ENCODE measurements at regions not wholly inside any gene's neighbourhood (a gene's known extent, or its start where the extent isn't known, plus 50 kb on each side); places are given as distances from the start of the nearest gene placed in this dataset.
"Not testable (repeated sequence)": the region's sequence is repeated elsewhere in the genome, so short reads cannot be mapped to it uniquely, and the experiment has no call there.

DNA sequence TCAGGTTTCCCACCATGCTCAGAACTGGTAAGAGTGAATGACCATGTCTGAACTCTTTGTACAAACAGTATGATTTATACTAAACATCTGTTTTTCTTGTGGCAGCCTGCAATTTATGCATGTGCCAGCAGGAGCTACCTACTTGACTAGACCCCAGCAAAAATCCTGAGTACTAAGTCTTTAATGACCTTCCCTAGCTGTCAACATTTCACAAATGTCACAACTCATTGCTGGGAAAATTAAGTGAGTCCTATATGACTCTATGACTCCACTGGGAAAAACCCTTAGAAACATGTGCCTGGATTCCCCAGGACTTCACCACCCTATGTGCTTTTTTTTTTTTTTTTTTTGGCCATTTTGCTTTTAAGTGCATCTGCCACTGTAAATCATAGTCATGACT is 1225.8 kb downstream of the SUCLG1 start:
- FAIRE-seq, result no peak

- FAIRE-seq, result no peak
Measured at GRCh38 chr2:83229443-83229842, 1229.6 kb downstream of the SUCLG1 start.

GRCh38 chr2:83224591-83225200 is 1234.4 kb downstream of the SUCLG1 start:
- no peak for FAIRE-seq

GRCh38 chr2:83221258-83221657 is 1237.8 kb downstream of the SUCLG1 start:
- FAIRE-seq, result no peak

DNA sequence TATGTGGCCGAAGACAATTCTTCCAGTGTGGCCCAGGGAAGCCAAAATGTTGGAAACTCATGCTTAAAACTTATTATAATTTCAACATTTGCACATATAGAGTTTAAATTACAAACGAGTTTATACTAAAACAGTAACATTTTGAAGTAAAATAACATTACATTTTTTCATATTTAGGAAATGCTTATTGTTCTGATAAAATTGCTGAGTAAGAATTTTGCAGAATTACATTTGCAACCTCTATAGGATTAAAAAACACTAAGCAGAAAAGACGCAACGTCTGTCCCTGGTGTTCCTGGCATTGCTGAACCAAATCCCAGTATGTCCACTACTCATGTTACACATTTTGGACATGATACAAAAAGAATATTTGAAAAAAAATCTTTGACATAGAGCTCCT is 1241.2 kb downstream of the SUCLG1 start:
- FAIRE-seq, result no peak

DNA sequence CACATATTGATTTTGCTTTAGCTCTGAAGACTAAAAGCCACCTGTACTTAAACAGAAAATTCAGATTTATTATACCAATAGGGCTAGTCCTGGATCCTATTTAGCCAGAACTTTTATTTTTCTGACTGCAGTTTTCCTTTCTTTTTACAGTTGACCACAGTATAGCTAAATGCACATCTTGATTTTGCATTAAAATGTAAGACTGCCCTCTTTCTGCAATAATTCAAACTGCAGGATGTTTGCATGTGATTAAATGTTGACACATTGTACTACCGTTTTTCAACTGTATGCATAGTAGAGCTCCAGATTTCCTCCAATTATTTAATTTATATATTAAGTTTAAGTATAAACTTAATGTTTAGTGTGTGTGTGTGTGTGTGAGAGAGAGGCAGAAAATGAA is 1262.9 kb downstream of the SUCLG1 start:
- peak; percentile 89 for FAIRE-seq

- FAIRE-seq, result no peak
Measured at GRCh38 chr2:83191316-83191715, 1267.8 kb downstream of the SUCLG1 start.

- no peak for FAIRE-seq
Measured at GRCh38 chr2:83186105-83186760, 1272.8 kb downstream of the SUCLG1 start.

DNA sequence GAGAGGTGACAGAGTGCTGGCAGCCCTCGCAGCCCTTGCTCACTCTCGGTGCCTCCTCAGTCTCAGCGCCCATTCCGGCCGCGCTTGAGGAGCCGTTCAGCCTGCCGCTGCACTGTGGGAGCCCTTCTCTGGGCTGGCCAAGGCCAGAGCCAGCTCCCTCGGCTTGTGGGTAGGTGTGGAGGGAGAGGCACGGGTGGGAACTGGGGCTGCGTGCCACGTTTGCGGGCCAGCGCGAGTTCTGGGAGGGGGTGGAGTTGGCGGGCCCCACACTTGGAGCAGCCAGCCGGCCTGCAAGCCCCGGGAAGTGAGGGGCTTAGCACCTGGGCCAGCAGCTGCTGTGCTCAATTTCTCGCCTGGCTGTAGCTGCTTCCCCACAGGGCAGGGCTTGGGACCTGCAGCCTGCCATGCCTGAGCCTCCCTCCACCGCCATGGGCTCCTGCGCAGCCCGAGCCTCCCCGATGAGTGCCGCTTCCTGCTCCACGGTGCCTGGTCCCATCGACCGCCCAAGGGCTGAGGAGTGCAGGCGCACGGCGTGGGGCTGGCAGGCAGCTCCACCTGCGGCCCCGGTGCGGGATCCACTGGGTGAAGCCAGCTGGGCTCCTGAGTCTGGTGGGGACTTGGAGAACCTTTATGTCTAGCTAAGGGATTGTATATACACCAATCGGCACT is 1278.1 kb downstream of the SUCLG1 start:
- FAIRE-seq, result not testable (repeated sequence)

DNA sequence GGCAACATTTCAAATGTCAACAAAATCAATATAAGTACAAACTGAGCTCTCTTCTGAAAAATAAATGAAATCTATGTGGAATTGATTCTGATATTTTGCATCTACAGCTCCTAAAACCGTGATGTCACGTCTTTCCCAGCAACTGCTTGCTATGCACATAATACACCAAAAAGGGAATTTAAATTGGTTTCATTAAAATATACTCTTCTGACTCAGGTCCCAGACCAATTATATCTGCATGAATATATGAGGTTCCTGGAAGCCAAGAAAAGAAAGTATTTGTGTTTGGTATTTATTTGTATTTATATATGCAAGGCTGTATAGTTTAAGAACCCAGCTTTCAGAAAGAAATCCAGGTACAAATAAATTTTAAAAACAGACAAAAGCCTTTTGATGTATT is 1282.5 kb downstream of the SUCLG1 start:
- FAIRE-seq, result no peak

GRCh38 chr2:83172841-83173240 is 1286.2 kb downstream of the SUCLG1 start:
- no peak for FAIRE-seq

DNA sequence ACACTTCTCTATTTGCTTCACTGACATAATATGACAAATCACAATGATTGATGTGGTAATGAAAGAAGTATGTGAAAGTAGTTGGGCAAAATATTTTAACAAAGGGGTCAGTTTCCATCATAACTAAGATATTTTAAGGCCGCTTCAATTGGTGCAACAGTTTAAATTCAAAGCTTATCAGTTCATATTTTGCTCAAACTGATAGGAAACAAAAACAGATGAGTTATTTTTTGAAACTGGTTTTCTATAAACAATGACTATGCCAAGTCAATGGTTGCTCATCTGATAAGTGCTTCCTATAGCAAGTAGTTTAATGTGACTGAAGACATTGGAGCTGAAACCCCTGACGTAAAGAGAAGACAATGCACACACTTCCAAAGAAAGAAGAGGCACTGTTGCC is 1290.7 kb downstream of the SUCLG1 start:
- no peak for FAIRE-seq

- no peak for FAIRE-seq
Measured at GRCh38 chr2:83162421-83162820, 1296.7 kb downstream of the SUCLG1 start.

- FAIRE-seq, result no peak
Measured at GRCh38 chr2:83160571-83160970, 1298.5 kb downstream of the SUCLG1 start.

DNA sequence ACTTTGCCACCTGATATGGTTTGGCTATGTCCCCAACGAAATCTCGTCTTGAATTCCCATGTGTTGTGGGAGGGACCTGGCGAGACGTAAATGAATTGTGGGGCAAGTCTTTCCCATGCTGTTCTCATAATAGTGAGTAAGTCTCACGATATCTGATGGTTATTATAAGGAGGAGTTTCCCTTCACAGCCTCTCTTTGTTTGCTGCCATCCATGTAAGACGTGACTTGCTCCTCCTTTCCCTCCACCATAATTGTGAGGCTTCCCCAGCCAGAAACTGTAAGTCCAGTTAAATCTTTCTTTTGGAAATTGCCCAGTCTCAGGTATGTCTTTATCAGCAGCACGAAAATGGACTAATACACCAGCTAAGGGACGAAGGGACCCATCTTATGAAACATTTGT is 1303.3 kb downstream of the SUCLG1 start:
- no peak for FAIRE-seq

GRCh38 chr2:83143946-83144345 is 1315.1 kb downstream of the SUCLG1 start:
- no peak for FAIRE-seq

DNA sequence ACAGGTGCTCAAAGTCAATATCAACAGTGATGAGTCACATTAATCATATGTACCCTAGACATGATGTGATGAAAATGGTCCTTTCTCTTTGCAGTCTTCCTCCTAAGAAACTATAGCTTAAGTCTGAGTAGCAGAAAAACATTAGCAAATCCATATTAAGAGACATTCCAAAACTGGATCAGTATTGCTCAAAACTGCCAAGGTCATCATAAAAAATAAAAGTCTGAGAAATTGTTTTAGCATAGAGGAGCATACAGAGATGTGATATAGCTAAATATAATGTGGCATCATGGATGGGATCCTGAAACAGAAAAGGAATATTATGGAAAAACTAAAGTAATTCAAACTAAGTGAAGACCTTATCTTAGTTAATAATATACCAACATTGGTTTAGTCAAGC is 1316.1 kb downstream of the SUCLG1 start:
- FAIRE-seq, result no peak

DNA sequence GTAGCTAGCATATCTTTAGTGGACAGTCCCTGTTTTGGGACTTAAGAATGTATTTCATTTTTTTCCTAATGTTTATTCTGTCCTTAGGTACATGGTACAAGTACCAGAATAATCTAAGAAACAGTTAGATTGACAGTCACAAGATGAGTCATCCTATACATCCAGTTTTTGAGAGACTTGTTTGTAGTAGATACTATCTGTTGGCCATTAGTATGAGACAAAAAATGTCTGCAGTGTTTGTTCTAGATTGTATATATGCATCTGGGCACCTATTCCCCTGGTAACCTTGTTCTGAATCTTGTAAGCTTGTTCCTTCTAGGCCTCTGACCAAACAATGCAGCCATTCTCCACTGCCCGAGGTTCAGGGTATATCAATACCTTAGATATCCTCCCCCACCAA is 1343.5 kb downstream of the SUCLG1 start:
- no peak for FAIRE-seq

- FAIRE-seq, result no peak
Measured at GRCh38 chr2:83115155-83115554, 1343.9 kb downstream of the SUCLG1 start.

DNA sequence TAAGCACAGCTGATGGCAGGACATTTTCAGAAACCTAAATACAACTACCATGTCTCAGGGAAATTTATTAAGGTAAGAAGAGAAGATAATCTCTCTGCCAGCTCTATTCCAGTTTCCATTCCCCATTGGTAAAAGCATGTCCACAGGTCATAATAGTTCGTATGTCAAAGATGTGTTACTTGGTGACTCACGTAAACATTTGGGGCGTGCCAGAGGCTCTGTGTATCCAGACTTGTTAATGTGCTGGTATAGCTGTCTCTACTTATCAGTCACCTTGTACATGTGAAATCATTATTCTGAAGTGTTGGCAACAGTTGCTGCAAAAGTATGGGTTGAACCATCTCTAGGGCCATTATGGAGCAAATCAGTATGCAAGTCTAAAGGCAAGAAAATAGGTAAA is 1345.1 kb downstream of the SUCLG1 start:
- no peak for FAIRE-seq

DNA sequence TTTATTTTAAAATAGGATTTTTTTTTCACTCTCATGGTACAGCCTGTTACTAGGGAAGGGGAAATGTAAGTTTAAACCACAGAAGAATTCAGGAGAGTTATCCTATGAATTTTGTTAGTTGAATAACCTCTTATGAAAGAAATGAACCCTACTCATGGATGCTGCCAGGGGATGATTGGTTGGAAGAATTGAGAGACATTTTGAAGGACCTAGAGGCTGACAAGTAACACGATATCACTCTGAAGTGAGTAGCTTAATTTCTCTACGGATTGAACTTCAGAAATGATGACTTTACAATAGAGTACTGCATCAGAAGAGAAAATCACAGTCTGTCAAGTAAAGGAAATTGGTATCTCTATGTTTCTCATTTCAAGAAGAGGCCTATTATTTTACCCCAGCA is 1346.2 kb downstream of the SUCLG1 start:
- no peak for FAIRE-seq

DNA sequence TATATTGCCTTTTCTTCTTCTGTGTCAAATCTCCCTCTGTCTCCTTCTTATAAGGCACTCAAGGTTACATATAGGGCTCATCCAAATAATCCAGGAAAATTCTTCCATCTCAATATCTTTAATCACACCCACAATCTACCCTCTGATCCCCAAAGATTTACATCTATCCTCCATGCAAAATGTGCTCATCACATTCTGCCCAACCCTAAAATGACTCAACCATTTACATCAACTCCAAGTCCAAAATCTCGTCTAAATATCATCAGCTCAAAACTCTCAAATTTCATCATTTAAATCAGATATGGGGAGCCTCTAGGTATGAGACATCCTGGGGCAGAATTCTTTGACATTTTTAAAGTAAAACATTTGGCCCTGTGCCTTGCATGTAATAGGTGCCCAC is 1349.8 kb downstream of the SUCLG1 start:
- no peak for FAIRE-seq

- FAIRE-seq, result no peak
Measured at GRCh38 chr2:83106853-83107252, 1352.2 kb downstream of the SUCLG1 start.

GRCh38 chr2:83104202-83104601 is 1354.9 kb downstream of the SUCLG1 start:
- FAIRE-seq, result no peak

All from endometrium (tissue), 2 donors.